GM12875 (cell line): ENCODE measurements at regions not wholly inside any gene's neighbourhood (a gene's known extent, or its start where the extent isn't known, plus 50 kb on each side); places are given as distances from the start of the nearest gene placed in this dataset.

Experiments
- H3K4me3 ChIP-seq: one replicate; pipeline ENCODE4 v1.5.1; 2011; ENCODE audit warnings: low read depth, low read length, control low read depth
- TF ChIP-seq, protein P1 (sequence below): IDR thresholded peaks from 2 replicates; pipeline ENCODE4 v1.5.1; 2011; ENCODE audit warnings: low read depth, mild to moderate bottlenecking, control low read depth, inconsistent platforms, low read length, moderate library complexity, borderline replicate concordance; ENCODE audit not compliant: insufficient read depth

DNA sequence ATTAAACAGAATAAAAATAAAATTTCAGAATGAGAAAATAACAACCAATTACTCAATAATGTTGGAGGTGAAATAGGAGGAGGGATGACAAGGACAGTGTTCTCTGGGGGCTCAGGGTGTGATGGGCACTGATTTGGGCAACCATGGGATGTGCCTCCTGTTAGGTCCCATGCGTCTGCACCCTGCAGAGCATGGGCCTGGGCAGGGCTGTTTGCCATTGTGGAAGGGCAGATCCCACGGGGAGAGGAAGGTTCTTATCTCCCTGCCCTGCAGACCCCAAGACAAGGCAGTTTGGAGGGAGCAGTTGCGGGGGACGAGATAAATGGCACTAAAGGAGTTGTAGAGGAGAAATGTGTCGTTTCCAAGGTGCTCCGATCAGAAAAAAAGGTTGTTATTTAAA, 206.3 kb downstream of the THBS2 start:
- H3K4me3 ChIP-seq, result no peak overlapping the region
- TF ChIP-seq, protein P1, sequence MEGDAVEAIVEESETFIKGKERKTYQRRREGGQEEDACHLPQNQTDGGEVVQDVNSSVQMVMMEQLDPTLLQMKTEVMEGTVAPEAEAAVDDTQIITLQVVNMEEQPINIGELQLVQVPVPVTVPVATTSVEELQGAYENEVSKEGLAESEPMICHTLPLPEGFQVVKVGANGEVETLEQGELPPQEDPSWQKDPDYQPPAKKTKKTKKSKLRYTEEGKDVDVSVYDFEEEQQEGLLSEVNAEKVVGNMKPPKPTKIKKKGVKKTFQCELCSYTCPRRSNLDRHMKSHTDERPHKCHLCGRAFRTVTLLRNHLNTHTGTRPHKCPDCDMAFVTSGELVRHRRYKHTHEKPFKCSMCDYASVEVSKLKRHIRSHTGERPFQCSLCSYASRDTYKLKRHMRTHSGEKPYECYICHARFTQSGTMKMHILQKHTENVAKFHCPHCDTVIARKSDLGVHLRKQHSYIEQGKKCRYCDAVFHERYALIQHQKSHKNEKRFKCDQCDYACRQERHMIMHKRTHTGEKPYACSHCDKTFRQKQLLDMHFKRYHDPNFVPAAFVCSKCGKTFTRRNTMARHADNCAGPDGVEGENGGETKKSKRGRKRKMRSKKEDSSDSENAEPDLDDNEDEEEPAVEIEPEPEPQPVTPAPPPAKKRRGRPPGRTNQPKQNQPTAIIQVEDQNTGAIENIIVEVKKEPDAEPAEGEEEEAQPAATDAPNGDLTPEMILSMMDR, result no peak

DNA sequence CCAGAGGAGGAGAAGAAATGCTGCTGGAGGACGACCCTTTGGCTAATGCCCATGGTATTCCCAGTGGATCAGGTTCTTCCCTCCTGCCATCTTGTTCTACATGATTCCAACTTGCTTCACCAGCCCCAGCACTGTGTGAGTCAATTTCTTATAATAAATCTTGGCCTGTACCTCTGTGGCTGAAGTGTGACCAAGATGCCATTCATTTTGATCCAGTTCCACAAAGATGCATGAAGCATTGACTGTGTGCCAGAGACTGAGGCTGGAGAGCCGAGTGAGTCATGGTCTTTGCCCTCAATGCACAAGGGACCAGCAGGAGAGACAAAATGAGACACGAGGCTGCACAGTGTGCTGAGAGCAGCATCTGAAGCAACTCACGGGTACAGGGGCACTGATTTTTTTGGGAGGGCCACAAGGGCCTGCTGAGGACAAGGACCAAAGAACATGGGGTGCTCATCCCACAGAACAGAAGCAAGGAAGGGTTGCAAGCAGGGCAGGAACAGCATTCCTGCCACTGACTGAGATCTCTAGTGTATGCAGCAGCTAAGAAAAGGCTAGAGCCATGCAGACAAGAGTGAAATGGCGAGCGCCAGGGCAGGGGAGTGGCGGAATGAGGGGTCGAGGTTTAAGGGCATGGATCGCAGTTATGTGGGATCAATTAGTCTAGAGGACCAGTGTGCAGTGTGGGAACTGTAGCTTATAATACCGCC, 207.0 kb downstream of the THBS2 start:
- TF ChIP-seq, protein P1, result no peak
- H3K4me3 ChIP-seq, result no peak overlapping the region

DNA sequence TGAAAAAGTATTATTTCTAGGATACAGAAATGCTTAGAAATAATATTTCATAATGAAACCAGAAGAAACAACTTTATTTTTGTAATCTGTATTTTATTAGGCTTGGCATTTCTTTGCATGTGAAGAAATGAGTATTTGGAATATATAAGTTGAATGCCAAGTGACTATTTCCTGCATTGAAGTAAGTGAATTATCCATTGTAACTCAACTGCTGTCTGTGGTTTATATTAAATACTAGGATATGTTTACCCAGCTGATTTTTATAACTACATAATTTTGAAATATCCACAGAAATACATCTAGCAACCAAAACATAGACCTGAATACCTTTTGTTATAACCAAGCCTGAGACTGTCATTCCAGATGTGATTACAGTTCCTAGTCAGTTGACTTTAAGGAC, 207.6 kb downstream of the THBS2 start:
- TF ChIP-seq, protein P1, result no peak
- H3K4me3 ChIP-seq, result no peak overlapping the region

DNA sequence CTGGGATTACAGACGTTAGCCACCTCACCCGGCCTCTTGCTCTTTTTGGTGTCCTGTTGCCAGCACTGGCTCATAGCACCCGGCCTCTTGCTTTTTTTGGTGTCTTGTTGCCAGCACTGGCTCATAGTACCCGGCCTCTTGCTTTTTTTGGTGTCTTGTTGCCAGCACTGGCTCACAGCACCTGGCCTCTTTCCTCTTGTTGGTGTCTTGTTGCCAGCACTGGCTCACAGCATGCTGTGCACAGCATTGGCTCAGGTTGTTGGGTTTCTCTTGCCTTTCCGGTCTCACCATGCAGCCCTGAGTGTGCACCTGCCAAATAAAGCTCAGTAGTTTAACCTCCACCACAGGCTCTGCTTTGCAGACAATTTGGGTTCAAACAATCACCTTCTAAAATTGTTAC, 208.2 kb downstream of the THBS2 start:
- H3K4me3 ChIP-seq, result no peak overlapping the region
- TF ChIP-seq, protein P1, result no peak

DNA sequence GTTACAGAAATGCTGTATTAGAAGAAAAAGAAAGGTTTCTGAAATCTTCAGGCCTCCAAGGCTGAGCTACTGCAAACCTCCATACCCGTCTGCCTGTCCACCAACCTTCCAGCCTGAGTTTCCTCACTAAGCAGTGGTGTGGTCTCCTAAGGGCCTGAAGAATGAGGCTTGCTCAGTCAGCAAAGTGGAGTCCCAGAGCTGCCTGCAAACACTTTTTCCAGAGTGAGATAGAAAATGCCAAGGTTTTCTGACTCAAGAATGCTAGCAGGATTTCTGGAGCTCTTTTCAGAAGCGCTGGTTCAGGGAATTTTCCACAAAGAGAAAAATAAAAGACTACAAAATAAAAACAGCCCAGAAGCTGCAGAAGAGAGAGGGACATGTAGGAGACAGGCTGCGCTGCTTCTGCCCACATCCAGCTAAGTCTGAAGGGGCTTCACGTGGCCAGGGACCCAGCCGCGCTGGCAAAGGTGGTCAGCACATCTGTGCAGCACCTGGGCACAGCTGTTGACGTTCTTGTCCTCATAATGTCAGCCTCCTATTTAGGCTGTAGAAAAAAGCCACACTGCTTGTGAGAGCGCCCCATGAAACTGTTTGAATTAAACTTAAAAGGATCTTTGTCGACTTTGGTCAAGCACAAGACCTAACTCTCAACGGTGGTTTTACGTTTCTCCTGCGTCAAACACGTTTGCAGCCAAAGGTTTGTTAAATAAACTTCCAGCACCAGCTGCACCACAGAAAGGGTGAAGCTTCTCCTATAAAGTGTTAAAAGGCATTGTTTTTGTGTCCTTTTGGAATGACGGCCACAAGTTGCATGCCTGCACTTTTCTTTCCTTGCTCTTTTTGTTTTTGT, 209.0 kb downstream of the THBS2 start:
- no peak overlapping the region for H3K4me3 ChIP-seq
- TF ChIP-seq, protein P1, result no peak

DNA sequence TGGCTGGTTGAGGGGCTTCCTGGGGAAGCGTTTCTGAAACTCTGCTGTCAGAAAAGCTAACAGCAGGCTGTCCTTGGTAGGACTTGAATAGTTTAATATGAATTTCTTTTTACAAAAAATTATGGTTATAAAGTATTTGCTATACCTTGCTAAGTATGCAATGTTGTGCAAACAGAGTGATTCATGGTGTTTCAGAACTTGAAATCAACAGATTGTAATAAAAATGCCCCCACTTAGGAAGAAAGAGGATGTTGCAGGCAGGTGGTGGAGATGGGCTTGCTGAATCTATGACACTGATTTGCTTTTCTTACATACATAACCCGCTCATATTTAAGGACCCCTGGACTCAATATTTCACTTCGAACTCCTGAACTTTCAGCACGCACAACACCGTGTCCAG, 211.6 kb downstream of the THBS2 start:
- no peak overlapping the region for H3K4me3 ChIP-seq
- TF ChIP-seq, protein P1, result no peak
